Occipital lobe (tissue), 2 donors: ENCODE measurements at regions not wholly inside any gene's neighbourhood (a gene's known extent, or its start where the extent isn't known, plus 50 kb on each side); places are given as distances from the start of the nearest gene placed in this dataset. TPM values are rescaled to one million over a fixed set of nuclear protein-coding genes. Genes with fewer than 3 reads are reported as not detected.
"Not testable (repeated sequence)": the region's sequence is repeated elsewhere in the genome, so short reads cannot be mapped to it uniquely, and the experiment has no call there.

ENCODE experiments used
- DNase-seq: peaks from one replicate; lab custom pipeline; 2025; lab: John Stamatoyannopoulos, UW
- small RNA-seq: library from RNA; depleted of rRNA; stranded (forward); fragments of <200 nt; gene quantifications from one replicate; pipeline ENCODE3, GENCODE V24; 2014

GRCh38 chr3:27559381-27559780 lies 75.2 kb upstream of the SLC4A7 start:
- DNase-seq = no peak

- DNase-seq = no peak
These were observed 73.2 kb upstream of the SLC4A7 start for GRCh38 chr3:27557411-27557810.

- DNase-seq = no peak
These were observed 72.7 kb upstream of the SLC4A7 start for GRCh38 chr3:27556887-27557286.

- DNase-seq = no peak
These were observed 70.5 kb upstream of the SLC4A7 start for GRCh38 chr3:27554706-27555105.

- DNase-seq = no peak
These were observed 69.8 kb upstream of the SLC4A7 start for GRCh38 chr3:27553886-27554540.

- not testable (repeated sequence) for DNase-seq
These were observed 68.5 kb upstream of the SLC4A7 start for GRCh38 chr3:27552708-27553107.

- not testable (repeated sequence) for DNase-seq
These were observed 67.2 kb upstream of the SLC4A7 start for GRCh38 chr3:27551413-27551812.

- no peak for DNase-seq
These were observed 60.9 kb upstream of the SLC4A7 start for GRCh38 chr3:27545061-27545460.

GRCh38 chr3:27544372-27544865 lies 60.2 kb upstream of the SLC4A7 start:
- DNase-seq = no peak

- DNase-seq = no peak
These were observed 58.3 kb upstream of the SLC4A7 start for GRCh38 chr3:27542476-27542875.

- DNase-seq = no peak
These were observed 56.0 kb upstream of the SLC4A7 start for GRCh38 chr3:27540231-27540630.

- no peak for DNase-seq
These were observed 52.3 kb upstream of the SLC4A7 start for GRCh38 chr3:27536491-27536890.

GRCh38 chr3:27535809-27536392 lies 51.7 kb upstream of the SLC4A7 start:
- no peak for DNase-seq

GRCh38 chr3:27533718-27534573 lies 49.8 kb upstream of the SLC4A7 start:
- peak; percentile 61 for DNase-seq

Small RNA genes lying in the stretch of these regions (small RNA-seq; reads per million reads assigned to genes)
- gene AC098614.2 (not detected), gene RF00019 (not detected)
